ENCODE measurements at regions not wholly inside any gene's neighbourhood (a gene's known extent, or its start where the extent isn't known, plus 50 kb on each side); places are given as distances from the start of the nearest gene placed in this dataset.
A peak's percentile ranks its signal among the peaks of the same experiment; 100 is the strongest.

DNA sequence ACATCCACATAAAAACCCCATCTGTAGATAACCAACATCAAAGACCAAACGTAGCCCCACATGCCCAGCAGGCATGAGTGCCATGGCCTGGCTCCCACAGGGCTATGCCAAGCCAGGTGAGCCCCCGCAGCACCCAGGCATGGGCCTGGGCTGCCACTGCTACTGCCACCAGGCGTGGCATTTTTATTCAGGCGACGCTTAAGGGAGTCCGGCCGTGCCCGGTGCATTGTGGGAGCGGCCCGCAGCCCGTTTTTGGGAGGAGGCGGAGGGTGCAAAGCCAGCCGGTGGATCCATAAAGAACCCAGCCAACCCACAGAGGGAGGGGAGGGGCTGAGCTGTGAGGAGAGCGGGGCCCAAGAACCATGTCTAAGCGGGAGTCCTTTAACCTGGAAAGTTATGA lies 83.6 kb downstream of the XIST start:
- no peak overlapping the region for H3K4me3 ChIP-seq (ENCODE audit: low read length)
- no peak for DNase-seq (ENCODE audit: low read depth, low spot score)

DNA sequence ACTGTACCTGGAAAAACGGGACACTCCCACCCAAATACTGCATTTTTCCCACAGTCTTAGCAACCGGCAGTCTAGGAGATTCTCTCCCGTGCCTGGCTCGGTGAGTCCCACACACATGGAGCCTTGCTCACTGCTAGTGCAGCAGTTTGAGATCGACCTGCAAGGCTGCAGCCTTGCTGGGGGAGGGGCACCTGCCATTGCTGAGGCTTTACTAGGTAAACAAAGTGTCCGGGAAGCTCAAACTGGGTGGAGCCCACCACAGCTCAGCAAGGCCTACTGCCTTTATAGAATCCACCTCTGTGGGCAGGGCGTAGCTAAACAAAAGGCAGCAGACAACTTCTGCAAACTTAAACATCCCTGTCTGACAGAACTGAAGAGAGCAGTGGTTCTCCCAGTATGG lies 84.4 kb downstream of the XIST start:
- no peak for DNase-seq (ENCODE audit: low read depth, low spot score)
- no peak overlapping the region for H3K4me3 ChIP-seq (ENCODE audit: low read length)

DNA sequence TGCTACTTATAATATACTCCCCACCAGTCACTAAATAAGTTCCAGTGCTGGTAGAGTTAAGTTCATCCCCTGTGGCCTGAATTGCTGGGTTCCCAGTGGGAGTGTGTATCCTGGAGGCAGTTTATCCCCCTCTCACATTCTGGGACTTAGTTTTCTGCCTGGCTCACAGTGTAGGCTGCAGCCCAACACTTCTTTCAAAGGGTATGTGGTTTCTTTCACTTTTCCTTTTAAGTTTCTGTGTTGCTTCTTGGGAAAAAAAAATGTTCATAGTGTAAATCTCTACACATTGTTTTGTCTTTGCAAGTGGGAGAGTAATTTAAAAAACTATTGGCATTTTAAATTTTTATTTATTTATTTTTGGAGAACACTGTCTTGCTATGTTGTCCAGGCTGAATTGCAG lies 85.5 kb downstream of the XIST start:
- no peak overlapping the region for H3K4me3 ChIP-seq (ENCODE audit: low read length)
- DNase-seq (ENCODE audit: low read depth, low spot score), result peak; percentile 7

DNA sequence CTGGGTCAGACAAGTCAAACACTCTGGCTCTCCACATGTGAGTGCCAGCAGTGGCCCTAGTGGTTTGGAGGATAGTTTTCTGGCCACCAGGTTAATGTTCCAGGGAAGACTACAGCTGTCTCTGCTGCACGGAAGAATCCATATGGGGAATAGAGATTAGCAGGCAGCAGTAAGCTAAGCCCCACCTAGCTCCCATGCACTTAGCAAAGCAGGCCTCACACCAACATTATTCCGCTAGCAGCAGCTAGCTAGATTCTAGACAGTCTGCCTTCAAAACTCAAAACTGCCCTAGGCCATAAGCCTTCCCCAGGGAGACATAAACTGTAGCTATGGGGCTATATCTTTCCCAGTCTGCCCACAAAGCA lies 86.1 kb downstream of the XIST start:
- DNase-seq (ENCODE audit: low read depth, low spot score), result no peak
- no peak overlapping the region for H3K4me3 ChIP-seq (ENCODE audit: low read length)

DNA sequence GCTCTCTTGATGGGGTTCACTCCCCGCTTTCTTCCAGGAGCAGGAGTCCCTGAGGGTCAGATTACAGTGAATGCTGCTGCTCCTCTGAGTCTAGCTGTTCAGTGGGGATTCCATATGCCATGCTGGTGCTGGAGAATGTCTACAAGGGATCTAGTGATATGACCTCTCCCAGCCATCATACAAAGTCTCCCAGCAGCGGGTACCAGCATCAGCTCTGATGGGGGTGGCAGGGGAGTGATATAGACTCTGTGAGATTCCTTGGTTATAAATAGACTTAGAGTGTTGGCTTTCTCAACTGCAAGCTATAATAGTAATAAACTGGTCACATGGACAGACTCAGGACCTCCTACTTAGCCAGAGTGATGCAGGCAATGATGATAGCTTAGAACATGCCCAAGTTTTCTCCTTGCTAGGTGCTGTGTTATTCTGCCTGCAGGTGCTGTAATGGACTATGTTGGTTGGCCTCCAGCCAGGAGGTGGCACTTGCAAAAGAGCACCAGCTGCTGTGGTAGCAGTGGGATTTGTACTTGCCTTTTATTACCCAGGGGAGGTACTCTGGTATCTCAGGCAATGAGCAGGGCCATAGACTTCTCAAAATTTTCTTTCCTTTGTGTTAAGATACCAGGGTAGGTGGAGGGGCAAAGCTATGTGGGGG lies 86.6 kb downstream of the XIST start:
- no peak overlapping the region for H3K4me3 ChIP-seq (ENCODE audit: low read length)
- peak; percentile 59 for DNase-seq (ENCODE audit: low read depth, low spot score)

DNA sequence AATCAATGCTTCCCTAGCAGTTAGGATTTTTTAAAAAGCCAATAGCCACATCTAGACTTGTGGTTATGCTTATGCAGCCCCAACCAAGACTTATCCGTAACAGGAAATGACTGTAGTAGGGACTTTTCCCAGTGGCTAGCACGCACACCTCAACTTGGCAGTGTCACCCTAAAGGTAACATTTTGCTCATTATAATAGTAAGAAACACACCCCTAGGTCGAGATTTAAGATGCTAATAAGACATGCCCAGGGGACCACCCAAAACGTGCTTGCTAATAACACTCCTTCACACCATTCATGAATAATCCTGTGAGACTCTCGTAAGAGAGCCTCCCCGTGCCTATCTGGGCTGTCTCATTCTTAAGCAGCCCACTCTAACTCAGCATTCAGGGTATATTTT lies 94.3 kb downstream of the XIST start:
- no peak overlapping the region for H3K4me3 ChIP-seq (ENCODE audit: low read length)
- DNase-seq (ENCODE audit: low read depth, low spot score), result no peak
